ENCODE measurements at regions not wholly inside any gene's neighbourhood (a gene's known extent, or its start where the extent isn't known, plus 50 kb on each side); places are given as distances from the start of the nearest gene placed in this dataset.
"Not testable (repeated sequence)": the region's sequence is repeated elsewhere in the genome, so short reads cannot be mapped to it uniquely, and the experiment has no call there.

- H3K9me3 ChIP-seq, H3K36me3 ChIP-seq, H3K4me3 ChIP-seq, H3K27me3 ChIP-seq, DNase-seq: not testable (repeated sequence)
These were observed 609.5 kb downstream of the DNAH5 start for GRCh38 chr5:13335026-13335425.

GRCh38 chr5:13331585-13331984 is 612.9 kb downstream of the DNAH5 start:
- no peaks in the 10 kb centered on the region for H3K9me3 ChIP-seq
- DNase-seq, result no peak
- no peaks in the 10 kb centered on the region for H3K36me3 ChIP-seq
- no peak overlapping the region for H3K4me3 ChIP-seq
- no peaks in the 10 kb centered on the region for H3K27me3 ChIP-seq

GRCh38 chr5:13328316-13328715 is 616.2 kb downstream of the DNAH5 start:
- peak; percentile 10 for DNase-seq
- no peaks in the 10 kb centered on the region for H3K9me3 ChIP-seq
- no peaks in the 10 kb centered on the region for H3K36me3 ChIP-seq
- no peaks in the 10 kb centered on the region for H3K27me3 ChIP-seq
- H3K4me3 ChIP-seq, result no peak overlapping the region

DNA sequence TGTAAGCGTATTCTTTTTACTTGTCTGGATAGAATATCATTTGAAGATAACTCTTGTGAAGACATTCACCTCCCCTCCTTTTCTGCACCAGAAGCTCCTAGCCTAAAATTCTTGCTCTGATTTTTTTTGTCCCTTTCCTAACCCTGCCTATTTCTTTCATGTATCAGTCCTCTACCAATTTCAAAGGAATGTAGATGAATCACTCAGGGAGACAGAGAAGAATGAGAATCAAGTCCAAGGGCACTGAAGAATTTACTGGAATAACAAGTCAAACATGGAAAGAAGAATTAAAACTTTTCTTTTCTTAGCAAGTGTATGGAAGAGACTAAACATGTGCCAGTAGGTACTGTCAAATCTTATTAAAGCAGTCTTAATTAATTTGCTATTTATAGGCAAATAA is 618.7 kb downstream of the DNAH5 start:
- no peaks in the 10 kb centered on the region for H3K36me3 ChIP-seq
- DNase-seq, result no peak
- no peaks in the 10 kb centered on the region for H3K9me3 ChIP-seq
- H3K27me3 ChIP-seq, result no peaks in the 10 kb centered on the region
- no peak overlapping the region for H3K4me3 ChIP-seq

DNA sequence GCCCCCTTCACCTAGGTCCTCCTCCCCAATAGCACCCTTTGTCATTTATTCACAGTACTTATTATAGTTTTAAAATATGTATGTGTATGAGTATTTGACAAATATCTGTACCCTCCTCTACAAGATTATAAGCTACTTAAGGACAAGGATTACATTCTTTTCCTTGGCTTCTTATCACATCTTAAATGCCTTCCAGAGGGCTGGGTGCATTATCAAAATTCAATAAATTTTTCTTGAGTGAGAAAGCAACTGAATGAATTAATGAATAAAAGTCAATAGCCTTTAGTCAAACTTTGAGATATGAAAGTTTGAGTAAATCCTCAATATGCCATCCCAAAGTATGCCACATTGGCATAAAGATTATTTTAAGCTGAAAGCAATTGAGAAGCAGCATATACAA is 621.7 kb downstream of the DNAH5 start:
- Histone ChIP-seq H3K4me3 (no peak overlapping the region), H3K36me3 (no peaks in the 10 kb centered on the region), H3K9me3 (no peaks in the 10 kb centered on the region), H3K27me3 (no peaks in the 10 kb centered on the region)
- no peak for DNase-seq

GRCh38 chr5:13317654-13318053 is 626.8 kb downstream of the DNAH5 start:
- Histone ChIP-seq H3K27me3 (no peaks in the 10 kb centered on the region), H3K9me3 (no peaks in the 10 kb centered on the region; the same call in 1 of the 2 replicates), H3K4me3 (no peak overlapping the region), H3K36me3 (no peaks in the 10 kb centered on the region)
- DNase-seq, result no peak

DNA sequence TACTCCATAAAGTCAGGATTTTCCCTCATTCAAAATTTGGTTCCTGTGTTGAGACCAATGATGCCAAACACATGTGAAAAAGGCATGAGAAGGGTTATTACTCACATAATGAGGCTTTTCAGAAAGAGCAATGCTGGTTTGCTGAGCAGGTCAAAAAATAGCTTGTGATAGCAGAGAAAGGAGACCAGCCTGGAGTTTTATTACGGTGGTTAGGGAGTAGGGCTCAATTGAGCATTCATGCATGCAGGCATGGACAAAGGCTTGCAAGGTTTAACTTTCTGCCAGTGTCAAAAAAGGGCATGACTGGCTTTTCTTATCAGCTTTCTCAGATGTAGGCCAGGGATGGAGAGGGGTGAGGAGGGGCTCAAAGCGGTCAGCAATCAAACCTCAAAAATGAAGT is 628.3 kb downstream of the DNAH5 start:
- H3K4me3 ChIP-seq, result no peak overlapping the region
- H3K36me3 ChIP-seq, result no peaks in the 10 kb centered on the region
- DNase-seq, result no peak
- H3K9me3 ChIP-seq, result no peaks in the 10 kb centered on the region; the same call in 1 of the 2 replicates
- H3K27me3 ChIP-seq, result no peaks in the 10 kb centered on the region

- Histone ChIP-seq H3K9me3 (no peaks in the 10 kb centered on the region), H3K27me3 (no peaks in the 10 kb centered on the region; the same call in 1 of the 2 replicates), H3K4me3 (no peak overlapping the region), H3K36me3 (no peaks in the 10 kb centered on the region)
- no peak for DNase-seq
These were observed 637.0 kb downstream of the DNAH5 start for GRCh38 chr5:13307480-13307879.

DNA sequence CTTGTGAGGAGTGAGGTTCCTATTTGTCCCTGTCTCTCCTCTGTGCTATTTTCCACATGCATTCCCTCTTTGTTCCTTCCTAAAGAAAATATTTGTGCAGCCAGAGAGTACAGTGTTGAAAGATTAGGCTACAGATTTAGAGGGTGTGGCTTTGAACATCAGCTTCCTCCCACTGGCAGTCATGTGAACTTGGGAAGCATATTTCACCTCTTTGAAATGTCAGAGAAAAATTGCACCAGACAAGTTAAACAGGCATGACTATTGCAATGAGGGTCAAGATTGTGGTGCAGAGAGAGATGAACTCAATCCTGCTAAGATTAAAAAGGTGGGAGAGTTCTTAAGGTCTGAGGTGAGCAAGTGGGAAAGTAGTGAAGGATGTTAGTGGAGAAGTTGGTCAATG is 641.0 kb downstream of the DNAH5 start:
- Histone ChIP-seq H3K27me3 (no peaks in the 10 kb centered on the region; the same call in 1 of the 2 replicates), H3K36me3 (no peaks in the 10 kb centered on the region), H3K9me3 (no peaks in the 10 kb centered on the region), H3K4me3 (no peak overlapping the region)
- DNase-seq, result no peak

- peak; percentile 48 for DNase-seq
- no peaks in the 10 kb centered on the region for H3K27me3 ChIP-seq
- H3K4me3 ChIP-seq, result no peak overlapping the region
- H3K9me3 ChIP-seq, result no peaks in the 10 kb centered on the region
- H3K36me3 ChIP-seq, result no peaks in the 10 kb centered on the region
These were observed 665.7 kb downstream of the DNAH5 start for GRCh38 chr5:13278811-13279210.

- DNase-seq, result no peak
- Histone ChIP-seq H3K9me3 (no peaks in the 10 kb centered on the region), H3K36me3 (no peaks in the 10 kb centered on the region), H3K27me3 (no peaks in the 10 kb centered on the region), H3K4me3 (no peak overlapping the region)
These were observed 666.3 kb downstream of the DNAH5 start for GRCh38 chr5:13278148-13278547.

GRCh38 chr5:13276156-13276555 is 668.3 kb downstream of the DNAH5 start:
- Histone ChIP-seq H3K27me3 (no peaks in the 10 kb centered on the region), H3K9me3 (no peaks in the 10 kb centered on the region), H3K36me3 (no peaks in the 10 kb centered on the region), H3K4me3 (no peak overlapping the region)
- DNase-seq, result no peak

GRCh38 chr5:13263701-13264100 is 680.8 kb downstream of the DNAH5 start:
- no peak overlapping the region for H3K4me3 ChIP-seq
- no peaks in the 10 kb centered on the region for H3K9me3 ChIP-seq
- peaks cover 6% of the 10 kb centered on the region; the same call in 1 of the 2 replicates for H3K27me3 ChIP-seq
- DNase-seq, result no peak
- no peaks in the 10 kb centered on the region for H3K36me3 ChIP-seq

DNA sequence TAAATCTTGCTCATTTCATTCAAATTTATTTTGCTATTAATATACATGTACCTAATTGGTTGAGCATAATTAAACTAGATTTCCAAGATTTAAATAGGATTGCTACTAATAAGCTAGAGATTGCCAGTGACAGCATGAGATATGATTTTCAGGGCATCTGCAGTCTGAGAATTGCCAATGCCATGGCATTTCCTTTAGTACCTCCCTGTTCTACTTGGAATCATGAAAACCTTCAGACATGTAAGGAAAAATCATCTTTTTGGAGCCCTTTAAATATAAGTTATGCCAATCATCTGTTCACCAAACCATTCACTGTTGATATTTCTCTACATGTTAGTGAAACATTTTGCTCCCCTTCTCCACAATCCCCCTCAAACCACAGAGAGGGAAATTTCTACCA is 691.4 kb downstream of the DNAH5 start:
- H3K36me3 ChIP-seq, result no peaks in the 10 kb centered on the region
- DNase-seq, result no peak
- H3K4me3 ChIP-seq, result no peak overlapping the region
- H3K27me3 ChIP-seq, result no peaks in the 10 kb centered on the region
- peaks cover 7% of the 10 kb centered on the region for H3K9me3 ChIP-seq

- Histone ChIP-seq H3K9me3 (peaks cover 7% of the 10 kb centered on the region), H3K4me3 (no peak overlapping the region), H3K27me3 (no peaks in the 10 kb centered on the region), H3K36me3 (no peaks in the 10 kb centered on the region)
- no peak for DNase-seq
These were observed 691.8 kb downstream of the DNAH5 start for GRCh38 chr5:13252699-13253098.

GRCh38 chr5:13251623-13252376 is 692.7 kb downstream of the DNAH5 start:
- Histone ChIP-seq H3K27me3 (no peaks in the 10 kb centered on the region), H3K9me3 (peaks cover 7% of the 10 kb centered on the region), H3K4me3 (no peak overlapping the region), H3K36me3 (no peaks in the 10 kb centered on the region)
- peak; percentile 13 for DNase-seq

DNA sequence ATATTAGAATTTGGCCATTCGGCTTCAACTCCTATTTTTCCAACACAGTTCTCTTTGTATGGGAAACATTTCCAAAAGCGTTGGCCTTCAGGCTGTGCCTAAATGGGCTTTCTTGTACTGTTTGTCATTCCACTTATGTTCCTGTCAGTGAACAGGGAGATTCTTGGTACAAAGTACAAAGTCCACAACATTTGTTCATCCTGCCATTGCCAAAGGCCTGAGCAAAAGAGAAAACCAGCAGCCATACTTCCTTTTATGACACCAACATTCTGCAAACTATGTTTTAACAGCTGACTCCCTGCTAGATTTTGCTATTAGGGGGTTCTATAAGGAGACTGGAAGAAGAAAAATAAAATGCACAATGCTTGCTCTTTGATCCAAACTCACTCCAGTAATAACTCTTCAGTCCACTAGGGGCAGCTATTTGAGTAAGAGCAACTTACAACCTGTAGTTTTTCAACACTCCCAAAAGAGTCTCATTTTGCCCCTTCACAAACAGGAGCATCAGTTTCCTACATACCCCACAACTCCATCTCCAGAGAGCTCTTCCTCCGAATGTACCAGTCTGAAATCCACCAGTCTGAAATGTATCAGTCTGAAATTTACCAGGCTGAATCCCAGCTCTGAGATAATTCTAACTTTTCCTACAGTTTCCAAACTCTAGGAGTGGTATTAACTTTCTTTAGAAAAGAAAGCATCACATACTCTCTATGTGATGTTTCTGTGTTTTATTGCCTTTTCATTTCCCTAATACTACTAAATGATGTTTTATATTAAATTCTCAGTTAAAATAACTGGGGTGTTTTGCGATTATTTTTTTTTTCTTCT is 693.8 kb downstream of the DNAH5 start:
- no peak for DNase-seq
- Histone ChIP-seq H3K4me3 (no peak overlapping the region), H3K36me3 (no peaks in the 10 kb centered on the region), H3K27me3 (no peaks in the 10 kb centered on the region), H3K9me3 (peaks cover 7% of the 10 kb centered on the region)

DNA sequence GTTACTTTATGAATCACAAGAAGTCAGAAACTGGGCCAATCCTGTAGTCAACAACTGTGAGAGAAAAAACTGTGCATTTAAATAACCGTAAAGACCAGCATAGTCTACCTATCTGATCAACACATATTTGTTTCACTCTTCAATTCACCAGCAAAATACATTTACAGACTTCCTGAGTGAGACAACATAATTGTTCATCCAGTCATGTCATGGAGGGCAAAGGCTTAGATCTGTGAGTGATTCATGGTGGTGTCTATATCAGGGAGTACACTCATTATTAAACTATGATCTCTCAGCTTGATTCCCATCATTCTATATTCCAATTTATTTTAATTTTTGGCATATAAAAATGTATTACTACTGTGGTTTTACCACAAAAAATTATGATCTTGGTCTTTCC is 694.6 kb downstream of the DNAH5 start:
- Histone ChIP-seq H3K9me3 (peaks cover 7% of the 10 kb centered on the region), H3K27me3 (no peaks in the 10 kb centered on the region), H3K36me3 (no peaks in the 10 kb centered on the region), H3K4me3 (no peak overlapping the region)
- DNase-seq, result no peak
